Vagina (tissue), 2 donors: ENCODE measurements at regions not wholly inside any gene's neighbourhood (a gene's known extent, or its start where the extent isn't known, plus 50 kb on each side); places are given as distances from the start of the nearest gene placed in this dataset.

ENCODE experiments used
- POLR2A ChIP-seq, 2 donors: fragments of 450-650 bp; IDR thresholded peaks; one replicate each; pipeline ENCODE4 v1.6.1; 2017; ENCODE audit warnings: antibody characterized with exemption in 2 of 2, mild to moderate bottlenecking in 2 of 2, moderate library complexity in 2 of 2
- TF ChIP-seq, protein P1 (sequence below), 3 experiments: fragments of 450-650 bp in 2 of 3; fragments of 200-600 bp in 1 of 3; sonication (generic) in 1 of 3; IDR thresholded peaks; one replicate each; pipeline ENCODE4 v1.5.1; 2017 to 2019; ENCODE audit warnings: antibody characterized with exemption in 3 of 3, mild to moderate bottlenecking in 2 of 3, moderate library complexity in 2 of 3

DNA sequence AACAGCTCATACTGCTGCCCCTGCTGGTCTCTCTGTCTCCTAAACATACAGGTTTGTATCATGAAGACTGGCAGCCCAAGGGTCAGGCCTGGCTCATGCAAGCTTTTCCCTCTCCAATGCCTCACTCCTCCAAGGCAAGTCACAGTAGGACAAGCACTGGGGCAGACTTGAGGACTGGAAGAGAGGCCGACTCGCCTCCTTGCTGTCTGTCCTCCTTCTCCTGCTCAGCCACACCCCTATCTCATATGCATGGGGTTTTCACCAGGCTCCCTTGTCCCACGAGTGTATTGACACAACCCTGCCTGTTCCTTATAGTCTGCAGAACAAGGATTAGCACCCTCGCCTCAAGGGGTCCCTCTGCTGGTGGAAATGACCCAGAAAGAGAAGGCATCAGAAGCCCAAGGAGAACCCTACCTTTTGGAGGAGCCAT, 223.7 kb downstream of the SOX11 start:
- TF ChIP-seq, protein P1, sequence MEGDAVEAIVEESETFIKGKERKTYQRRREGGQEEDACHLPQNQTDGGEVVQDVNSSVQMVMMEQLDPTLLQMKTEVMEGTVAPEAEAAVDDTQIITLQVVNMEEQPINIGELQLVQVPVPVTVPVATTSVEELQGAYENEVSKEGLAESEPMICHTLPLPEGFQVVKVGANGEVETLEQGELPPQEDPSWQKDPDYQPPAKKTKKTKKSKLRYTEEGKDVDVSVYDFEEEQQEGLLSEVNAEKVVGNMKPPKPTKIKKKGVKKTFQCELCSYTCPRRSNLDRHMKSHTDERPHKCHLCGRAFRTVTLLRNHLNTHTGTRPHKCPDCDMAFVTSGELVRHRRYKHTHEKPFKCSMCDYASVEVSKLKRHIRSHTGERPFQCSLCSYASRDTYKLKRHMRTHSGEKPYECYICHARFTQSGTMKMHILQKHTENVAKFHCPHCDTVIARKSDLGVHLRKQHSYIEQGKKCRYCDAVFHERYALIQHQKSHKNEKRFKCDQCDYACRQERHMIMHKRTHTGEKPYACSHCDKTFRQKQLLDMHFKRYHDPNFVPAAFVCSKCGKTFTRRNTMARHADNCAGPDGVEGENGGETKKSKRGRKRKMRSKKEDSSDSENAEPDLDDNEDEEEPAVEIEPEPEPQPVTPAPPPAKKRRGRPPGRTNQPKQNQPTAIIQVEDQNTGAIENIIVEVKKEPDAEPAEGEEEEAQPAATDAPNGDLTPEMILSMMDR (IDR thresholded peaks at IDR 0.05): no peak
- TF ChIP-seq POLR2A (IDR thresholded peaks at IDR 0.05): no peak
